T-helper 2 cell treated with Interferon-gamma antibody and Interleukin-4, amounts not matched to agents 100 ng/mL and 5 ng/mL, for 36 hours (primary cell): ENCODE measurements at regions not wholly inside any gene's neighbourhood (a gene's known extent, or its start where the extent isn't known, plus 50 kb on each side); places are given as distances from the start of the nearest gene placed in this dataset.

Experiments
- intact Hi-C: fragments of 100-400 bp; cut with micrococcal nuclease; formaldehyde crosslinking; loops from one replicate; pipeline ENCODE4 v1.15.1; 2023

DNA sequence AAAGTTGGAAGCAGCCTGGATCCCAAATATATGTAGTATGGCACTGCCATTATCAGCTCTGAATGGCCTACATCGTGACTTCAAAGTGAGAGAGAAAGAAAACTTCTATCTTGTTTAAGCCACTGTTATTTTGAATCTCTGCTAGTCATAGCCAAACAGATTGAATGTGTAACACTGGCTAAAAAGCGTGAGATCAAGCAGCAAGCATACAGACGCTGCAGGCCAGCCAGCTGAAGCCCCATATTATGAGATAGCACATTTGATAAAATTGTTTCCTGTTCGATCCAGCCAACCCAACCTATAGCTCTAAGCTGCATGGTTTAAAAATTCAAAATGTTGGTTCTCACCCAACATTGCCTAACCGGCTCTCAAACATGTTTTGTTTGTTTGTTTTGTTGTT is 95.0 kb downstream of the DUSP6 start:
- intact Hi-C loops, result no loop called here

DNA sequence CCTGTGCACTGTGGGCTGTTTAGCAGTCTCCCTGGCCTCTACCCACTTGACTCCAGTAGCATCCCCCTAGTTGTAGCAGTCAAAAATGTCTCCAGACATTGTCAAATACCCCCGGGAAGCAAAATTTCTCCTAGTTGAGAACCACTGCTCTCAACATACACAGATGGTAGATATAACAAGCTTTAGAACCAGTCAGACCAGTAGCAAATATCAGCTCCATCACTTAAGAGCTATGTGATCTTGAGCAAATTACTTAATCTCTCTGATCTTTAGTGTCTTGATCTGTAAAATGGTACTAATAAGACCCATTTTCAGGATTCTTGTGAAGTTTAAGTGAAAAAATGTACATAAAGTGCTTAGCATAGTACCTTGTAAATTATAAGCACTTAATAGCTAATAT is 96.2 kb downstream of the DUSP6 start:
- intact Hi-C loops, result no loop called here

DNA sequence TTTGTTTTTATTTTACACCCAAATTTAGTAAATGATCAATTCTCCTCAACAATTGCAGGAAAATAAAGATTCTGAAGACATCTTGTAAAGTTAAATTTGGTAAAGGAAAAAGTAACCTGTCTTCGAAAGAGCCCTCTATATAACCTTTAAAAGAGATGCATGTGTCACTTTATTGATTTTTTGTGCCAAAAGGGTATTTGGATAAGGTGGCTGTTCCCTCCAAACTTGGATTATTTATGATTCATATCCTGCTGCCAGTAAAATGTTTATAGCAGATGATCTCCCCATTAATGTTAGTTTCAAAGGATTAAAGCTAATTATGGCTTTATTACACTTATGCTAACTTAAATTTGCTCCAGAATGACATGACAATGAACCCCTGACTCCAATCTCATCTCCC is 98.8 kb downstream of the DUSP6 start:
- intact Hi-C loops, result no loop called here

DNA sequence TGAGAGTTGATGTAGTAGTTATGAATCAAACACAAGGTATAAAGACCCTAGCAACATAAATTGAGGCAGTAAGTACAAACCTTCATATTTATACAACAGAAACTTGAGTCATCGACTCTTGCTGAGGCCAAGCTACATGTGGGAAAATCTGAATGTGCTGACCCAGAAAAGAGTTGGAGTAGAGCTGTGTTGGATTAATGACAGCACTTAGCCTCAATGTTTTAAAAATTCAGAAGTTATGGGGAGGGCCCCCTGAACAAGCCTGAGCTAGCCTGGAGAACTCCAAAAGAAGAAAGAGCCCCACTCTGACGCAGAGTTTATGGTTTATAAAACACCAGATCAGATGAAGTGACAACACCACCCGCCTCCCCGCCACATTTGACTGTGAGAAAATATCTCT is 100.0 kb downstream of the DUSP6 start:
- intact Hi-C loops, result no loop called here

DNA sequence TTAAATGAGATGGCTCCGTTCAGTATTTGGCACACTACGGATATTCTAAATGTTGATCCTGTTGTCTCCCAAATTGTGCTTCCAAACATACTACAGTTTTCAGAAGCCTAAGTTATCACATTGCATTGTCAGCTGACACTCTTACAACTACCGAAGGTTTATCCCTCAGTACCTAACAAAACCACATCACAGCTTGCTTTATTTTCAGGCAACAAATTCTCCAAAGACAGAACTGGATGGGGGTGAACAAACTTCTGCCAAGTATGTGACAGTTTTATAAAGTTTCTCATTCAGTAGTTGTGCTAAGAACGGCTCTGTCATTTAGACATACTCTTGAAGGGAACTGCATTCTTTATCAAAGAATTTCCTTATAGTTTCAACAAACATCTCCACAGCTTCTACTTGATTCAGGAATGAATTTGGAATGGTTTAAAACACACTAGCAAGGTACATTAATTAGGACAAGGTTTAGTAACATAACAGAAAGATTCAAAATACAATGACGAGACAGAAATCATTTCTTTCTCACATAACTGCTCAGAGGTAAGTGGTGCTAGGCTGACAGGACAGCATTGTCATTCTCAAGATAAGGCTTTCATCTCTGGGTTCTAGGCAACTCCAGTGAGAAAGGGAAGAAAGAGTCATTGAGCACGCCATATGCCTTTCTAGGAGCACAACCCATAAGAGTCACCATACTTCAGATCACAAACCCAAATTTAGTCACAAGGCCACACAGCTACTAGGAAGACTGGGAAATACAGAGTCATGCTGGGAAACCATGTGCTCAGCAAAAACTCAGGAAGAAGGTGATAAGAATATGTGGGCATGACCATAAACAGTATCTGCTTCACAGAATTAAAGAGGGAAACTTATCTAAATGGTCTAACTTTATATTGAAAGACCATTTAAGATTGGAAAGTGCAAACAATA is 100.7 kb downstream of the DUSP6 start:
- intact Hi-C loops, result no loop called here

DNA sequence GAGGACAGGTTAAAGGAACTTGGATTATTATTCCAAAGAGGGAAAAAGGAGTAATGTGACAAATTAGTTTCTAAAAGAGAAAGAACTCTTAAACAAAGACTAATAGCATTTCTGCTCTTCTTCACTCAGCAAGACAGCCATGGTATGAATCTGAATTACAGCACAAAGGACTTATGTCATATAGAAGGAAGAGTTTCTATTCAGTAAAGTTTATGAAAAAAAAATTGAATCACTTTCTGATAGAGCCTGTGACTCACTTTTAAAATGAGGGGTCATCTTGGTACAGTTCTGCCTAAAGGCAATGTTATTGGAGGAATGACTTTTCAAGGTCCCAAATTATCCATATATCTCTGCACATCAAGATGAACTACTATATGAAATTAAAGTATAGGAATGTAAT is 101.7 kb downstream of the DUSP6 start:
- intact Hi-C loops, result no loop called here

DNA sequence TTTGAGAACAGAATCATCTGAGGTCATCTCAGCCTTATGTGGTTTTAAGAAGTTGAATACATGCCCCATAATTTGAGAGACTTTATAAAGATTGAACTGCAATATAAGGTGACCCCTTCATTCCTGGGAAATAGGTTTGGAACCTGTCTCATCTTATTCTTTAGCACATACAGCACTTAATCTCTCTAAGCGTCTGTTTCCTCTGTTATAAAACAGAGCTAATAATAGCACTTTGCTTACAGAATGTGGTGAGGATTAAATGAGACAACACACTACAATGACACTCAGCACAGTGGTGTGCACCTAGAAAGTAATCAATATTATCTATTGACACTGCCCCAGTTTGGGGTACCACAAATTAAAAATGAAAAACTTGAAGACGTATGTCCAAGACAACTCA is 102.1 kb downstream of the DUSP6 start:
- intact Hi-C loops, result no loop called here

DNA sequence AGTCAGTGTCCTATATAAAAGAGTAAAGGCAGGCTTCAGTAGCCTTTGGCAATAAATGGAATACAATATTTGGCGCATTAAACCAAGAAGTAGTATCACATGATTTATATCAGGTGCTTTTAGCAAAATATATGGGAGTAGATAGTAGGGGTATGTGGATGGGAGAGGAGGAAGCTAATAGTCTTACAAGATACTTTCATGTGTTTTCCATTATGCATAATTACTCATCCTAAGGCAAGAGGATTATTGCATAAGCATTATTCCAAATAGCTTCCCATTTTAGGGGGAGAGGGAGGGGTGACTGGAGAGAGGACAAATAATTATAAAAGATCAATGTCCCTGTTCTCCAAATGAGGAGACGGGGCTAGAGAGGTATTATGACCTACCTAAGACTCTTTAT is 104.3 kb downstream of the DUSP6 start:
- intact Hi-C loops, result no loop called here

DNA sequence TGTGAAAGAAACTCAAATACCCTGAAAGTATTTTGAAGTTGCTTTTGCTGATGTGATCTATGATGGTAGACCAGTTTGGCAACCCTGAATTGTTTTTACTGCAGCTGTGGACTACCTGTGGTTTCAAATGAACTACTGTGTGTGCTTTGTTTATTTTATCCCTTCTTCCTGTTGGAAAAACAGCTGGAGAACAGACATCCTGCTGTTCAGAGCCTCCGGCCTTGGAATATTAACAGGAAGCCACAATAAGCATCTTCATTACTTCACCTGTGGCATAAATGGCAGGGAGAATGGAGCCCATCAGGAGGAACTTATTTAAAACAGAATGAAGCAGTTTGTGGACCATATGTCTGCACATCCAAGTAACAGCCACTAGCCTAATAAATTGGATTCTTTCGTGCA is 104.8 kb downstream of the DUSP6 start:
- intact Hi-C loops, result no loop called here

DNA sequence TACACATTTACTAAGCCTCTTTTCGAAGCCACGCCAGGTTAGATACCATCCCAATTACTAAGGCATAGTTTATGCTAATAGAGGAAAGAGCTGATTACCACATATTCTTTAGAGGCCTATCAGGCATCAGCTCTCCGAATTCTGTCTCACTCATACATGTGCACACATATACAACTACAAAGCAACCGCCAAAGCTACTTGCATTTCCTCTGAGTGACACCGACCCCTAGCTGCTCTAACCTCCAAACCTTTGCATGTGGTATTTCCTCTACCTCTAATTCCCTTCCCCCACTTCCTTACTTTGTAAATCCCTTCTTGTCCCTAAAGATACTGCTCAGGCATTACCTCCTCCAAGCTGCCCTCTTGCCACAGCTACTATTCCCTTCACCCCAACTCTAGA is 107.2 kb downstream of the DUSP6 start:
- intact Hi-C loops, result loop anchor here (1.0 to 2.0 kb wide), 14 partner anchors 10 to 464 kb away; partner anchors contain the start of genes ATP2B1, DUSP6 and GALNT4

DNA sequence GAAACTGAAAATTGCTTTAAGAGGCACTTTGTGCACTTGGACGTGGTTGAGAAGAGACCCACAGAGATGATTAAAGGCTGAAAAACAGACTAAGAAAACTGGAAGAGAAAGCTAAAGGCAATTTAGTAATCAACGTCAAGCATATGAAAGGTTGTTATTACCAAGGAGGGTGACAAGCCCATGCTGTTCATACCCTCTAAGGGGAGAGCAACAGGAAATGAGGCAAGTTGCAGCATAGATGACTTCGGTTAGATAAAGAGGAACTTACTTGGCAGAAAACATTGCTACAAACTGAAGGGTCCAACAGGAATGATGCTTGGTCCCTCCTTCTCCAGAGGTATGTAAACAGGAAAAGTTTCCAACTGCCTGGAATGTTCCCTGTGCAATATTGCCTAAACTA is 107.8 kb downstream of the DUSP6 start:
- intact Hi-C loops, result loop anchor here (1.0 to 2.0 kb wide), 6 partner anchors 16 to 464 kb away; partner anchors contain the start of genes ATP2B1 and GALNT4

DNA sequence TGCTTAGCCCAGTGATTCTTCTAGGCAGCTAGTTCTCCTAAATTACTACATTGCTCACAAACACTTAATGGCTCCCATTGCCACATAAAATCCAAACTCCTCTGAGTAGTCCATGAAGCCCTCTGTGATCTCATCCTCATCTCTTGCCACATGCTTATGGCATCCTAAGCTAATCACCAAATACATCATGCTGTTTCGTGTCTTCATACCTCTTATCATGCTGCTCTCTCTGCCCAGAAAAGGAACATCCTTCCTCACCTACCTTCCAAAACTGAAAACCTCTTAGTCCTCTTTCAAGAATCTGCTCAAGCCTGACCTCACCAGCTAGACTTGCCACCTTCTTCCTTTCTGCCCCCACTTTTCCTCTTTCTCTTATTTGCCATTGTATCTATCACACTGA is 108.5 kb downstream of the DUSP6 start:
- intact Hi-C loops, result loop anchor here (1.0 to 2.0 kb wide), 6 partner anchors 17 to 465 kb away; partner anchors contain the start of genes ATP2B1 and GALNT4

DNA sequence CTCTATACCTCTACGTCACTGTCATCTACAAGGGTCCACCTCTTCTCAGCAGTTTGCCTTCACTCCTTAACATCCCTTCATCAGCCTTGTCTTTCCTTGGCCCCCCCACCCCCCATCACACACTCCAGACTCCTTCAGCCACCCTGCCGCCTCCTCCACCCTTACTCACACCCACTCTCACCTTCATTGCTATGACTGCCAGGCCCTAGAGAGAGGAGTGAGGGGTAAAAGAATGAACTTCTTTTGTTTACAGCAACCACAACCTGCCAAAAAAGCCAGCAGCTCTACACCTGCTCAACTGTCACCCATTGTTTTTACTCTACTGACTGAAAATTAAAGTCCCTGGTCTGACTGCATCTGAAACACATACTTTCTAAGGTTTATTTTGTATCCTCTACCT is 112.8 kb downstream of the DUSP6 start:
- intact Hi-C loops, result no loop called here

DNA sequence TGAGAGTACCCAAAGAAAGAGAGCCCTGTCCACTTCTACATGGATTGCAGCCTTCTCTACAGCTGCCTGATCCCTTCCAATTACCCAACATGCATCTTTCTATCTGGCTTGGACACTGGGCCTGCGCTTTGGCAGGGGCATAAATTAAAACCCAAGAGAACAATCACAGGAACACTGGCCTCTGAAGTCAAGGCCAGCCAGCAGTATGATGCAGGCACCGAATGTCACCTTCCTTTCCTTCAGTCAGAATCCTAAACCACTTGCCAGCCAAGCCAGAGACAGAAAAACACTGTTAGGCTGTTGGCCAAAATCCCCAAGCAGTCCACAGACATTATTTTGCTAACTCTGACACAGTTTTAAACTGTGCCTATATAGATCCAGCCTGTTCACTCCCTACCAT is 113.7 kb downstream of the DUSP6 start:
- intact Hi-C loops, result no loop called here

DNA sequence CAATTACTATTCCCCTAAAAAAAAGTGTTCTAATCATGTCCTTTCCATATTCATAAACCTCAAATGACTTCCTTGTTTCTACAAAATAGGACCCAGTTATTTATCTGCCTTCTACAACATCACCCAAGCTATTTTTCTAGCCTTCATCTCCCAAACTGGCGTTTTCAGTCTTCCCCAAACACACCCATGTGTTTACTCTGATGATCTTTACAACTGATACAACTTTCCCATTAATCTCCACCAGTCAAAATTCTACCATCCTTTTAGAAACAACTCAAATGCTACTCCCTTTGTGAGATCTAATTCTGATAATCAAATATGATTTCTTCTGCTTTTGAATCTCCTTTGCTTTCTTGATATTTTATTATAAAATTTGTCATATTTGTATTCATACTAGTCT is 114.5 kb downstream of the DUSP6 start:
- intact Hi-C loops, result no loop called here

DNA sequence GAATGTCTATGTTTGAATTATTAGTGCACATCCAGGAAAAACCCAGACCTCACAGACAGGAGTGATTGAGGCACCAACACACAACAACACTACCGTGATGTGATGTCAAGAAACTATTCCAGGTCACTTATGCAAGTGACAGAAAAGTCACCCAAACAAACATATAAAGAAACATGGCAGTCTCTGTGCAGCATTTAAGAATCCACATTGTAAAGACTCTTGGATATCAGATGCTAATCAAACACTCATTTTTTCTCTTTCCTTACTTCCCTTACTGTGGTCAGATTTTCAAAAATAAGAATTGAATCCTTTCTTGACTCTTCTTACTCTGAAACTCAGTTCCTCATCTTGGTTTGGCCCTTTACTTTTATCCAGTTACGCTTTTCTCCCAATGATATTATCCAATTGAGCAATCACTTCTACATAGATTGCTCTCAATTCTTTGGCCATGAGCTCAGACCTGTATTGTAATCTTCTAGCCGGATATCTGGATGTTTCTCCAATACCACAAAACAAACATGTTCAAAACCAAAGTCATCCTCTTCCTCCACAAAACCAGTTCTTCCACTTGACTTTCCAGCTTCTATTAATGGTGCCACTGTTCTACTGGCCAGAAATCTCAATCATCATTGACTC is 115.4 kb downstream of the DUSP6 start:
- intact Hi-C loops, result no loop called here

DNA sequence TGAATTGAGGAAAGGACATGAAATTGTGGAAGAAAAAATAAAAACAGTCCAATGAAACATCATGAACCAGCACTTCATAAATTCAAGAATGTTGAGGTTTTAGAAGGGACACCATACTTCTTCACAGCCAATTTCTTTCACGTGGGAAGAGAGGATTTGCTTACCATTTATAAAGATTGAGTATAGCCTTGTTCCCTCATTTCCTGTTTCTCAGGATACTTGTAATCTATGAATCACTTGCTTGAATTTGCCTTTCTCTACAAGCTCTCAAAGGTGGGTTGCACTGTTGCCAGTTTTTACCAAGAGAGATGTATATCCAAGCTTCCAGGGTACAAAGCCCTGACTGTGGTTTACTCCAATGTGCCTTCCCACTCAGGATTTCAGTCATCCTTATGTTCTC is 116.1 kb downstream of the DUSP6 start:
- intact Hi-C loops, result no loop called here

DNA sequence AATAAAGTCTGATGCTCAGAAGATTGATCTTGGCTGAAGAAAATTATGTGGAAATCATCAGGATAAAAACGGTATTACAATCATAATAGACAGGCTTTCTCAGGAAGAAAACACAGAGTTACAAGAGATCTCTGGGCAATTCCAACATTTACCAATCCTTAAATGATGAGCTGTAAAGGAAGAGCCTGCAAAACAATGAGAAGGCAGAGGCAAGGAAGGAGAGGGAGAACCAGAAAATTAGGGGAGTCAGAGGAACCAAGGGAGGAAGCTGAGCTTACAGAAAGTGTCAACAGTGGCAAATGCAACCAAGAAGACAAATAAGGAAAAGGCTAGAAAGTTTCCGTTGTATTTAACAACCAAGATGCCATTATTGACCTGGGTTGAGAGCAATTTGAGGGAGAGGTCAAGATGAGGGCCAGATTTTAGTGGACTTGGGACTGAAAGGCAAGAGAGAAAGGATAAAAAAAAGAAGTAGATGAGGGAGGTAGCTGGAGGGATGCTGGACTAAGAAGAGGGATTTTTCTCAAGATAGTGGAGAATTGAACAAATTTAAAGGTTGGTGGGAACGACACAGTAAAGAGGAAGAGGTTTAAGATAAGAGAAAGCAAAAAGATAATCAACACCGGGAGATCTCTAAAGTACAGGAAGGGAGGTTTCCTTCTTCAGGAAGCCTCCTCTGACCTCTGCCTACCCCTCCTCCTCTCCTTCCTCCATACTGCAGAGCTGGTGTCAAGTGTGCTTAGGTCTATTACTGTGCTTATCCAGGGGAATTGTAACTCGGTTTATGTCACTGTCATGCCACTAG is 116.9 kb downstream of the DUSP6 start:
- intact Hi-C loops, result loop anchor here (1.0 kb wide), 2 partner anchors 10 kb away; no protein-coding TSS in a partner anchor

DNA sequence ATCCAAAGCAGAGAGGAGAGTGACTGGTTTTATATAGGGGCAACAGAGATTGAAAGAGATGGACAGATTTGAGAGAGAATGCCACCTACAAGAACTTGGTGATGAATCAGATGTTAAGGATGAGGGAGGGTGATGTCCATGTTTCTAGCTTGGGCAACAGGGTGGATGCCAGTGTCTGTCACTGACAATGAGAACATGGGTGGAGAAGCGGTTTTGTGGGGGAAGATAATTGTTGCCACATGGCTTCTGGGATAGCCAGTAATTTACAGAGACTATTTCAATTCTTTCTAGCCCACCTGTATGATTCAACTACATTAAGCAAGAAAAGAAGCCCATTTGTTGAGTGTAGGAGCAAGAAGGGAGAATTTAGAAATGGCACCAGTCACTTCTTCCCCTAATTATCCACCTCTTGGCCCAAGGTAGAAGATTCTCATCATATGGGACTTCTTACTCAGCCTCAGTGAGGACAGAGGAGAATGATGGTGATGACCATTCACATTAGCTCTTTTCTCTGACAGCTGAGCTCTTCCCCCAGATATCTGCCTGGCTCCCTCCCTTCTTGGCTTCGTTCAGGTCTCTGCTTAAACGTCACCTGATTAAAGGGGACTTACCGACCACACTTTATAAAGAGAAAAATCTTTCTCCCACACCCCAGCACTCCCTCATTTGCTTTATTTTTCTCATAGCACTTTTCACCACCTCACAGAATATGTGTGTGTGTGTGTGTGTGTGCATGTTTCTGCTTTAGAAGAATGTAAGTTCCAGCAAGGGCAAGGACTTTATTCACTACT is 117.8 kb downstream of the DUSP6 start:
- intact Hi-C loops, result loop anchor here (1.0 kb wide), 2 partner anchors 9 to 11 kb away; no protein-coding TSS in a partner anchor

DNA sequence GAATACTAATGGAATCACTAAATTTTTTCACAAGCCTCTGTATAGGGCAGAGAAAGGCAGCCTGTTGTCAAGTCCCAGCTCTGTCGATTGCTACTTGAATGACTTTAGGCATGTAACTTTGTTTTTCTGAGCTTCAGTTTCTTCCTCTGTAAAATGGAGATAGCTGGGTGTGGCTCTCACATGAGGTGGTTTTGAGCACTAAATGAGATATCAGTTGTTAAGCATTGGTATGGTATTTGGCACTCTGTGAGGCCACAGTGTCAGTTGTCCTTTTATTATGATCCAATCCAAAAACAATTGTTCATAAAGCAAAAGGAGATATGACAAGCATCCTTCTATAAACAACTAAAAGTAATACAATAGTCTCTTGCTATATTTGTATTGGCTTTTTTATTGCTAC is 120.6 kb downstream of the DUSP6 start:
- intact Hi-C loops, result no loop called here
